ENCODE measurements at regions not wholly inside any gene's neighbourhood (a gene's known extent, or its start where the extent isn't known, plus 50 kb on each side); places are given as distances from the start of the nearest gene placed in this dataset.

GRCh38 chr16:73610605-73611156 lies 562.8 kb upstream of the ZFHX3 start:
- Mint-ChIP-seq H3K27ac (no peak overlapping the region), H3K27me3 (ENCODE audit: low read depth) (peaks cover 11% of the 10 kb centered on the region), H3K4me1 (peaks cover 28% of the 10 kb centered on the region), H3K9me3 (no peaks in the 10 kb centered on the region), H3K36me3 (ENCODE audit: low read depth) (no peaks in the 10 kb centered on the region), H3K4me3 (no peak overlapping the region)
- no peak for TF ChIP-seq CTCF (IDR thresholded peaks at IDR 0.05; ENCODE audit: unreplicated experiment in 3 of 3)

GRCh38 chr16:73610160-73610559 lies 562.2 kb upstream of the ZFHX3 start:
- Mint-ChIP-seq H3K36me3 (ENCODE audit: low read depth) (no peaks in the 10 kb centered on the region), H3K9me3 (peaks cover 3% of the 10 kb centered on the region), H3K27ac (no peak overlapping the region), H3K4me1 (peaks cover 26% of the 10 kb centered on the region), H3K27me3 (ENCODE audit: low read depth) (peaks cover 11% of the 10 kb centered on the region), H3K4me3 (no peak overlapping the region)
- TF ChIP-seq CTCF (IDR thresholded peaks at IDR 0.05; ENCODE audit: unreplicated experiment in 3 of 3): no peak

- Mint-ChIP-seq H3K27me3 (ENCODE audit: low read depth) (peaks cover 11% of the 10 kb centered on the region), H3K9me3 (peaks cover 3% of the 10 kb centered on the region), H3K4me3 (no peak overlapping the region), H3K27ac (no peak overlapping the region), H3K36me3 (ENCODE audit: low read depth) (no peaks in the 10 kb centered on the region), H3K4me1 (peaks cover 17% of the 10 kb centered on the region)
- TF ChIP-seq CTCF (IDR thresholded peaks at IDR 0.05; ENCODE audit: unreplicated experiment in 3 of 3): no peak
Measured at GRCh38 chr16:73608911-73609310, 561.0 kb upstream of the ZFHX3 start.

- peak overlapping the region in 1 of 3 experiments; percentile 26 for H3K27ac Mint-ChIP-seq
- H3K36me3 Mint-ChIP-seq (ENCODE audit: low read depth): no peaks in the 10 kb centered on the region
- H3K4me1 Mint-ChIP-seq: peaks cover 5% of the 10 kb centered on the region
- H3K9me3 Mint-ChIP-seq: peaks cover 3% of the 10 kb centered on the region
- TF ChIP-seq CTCF (IDR thresholded peaks at IDR 0.05; ENCODE audit: unreplicated experiment in 3 of 3): no peak
- H3K4me3 Mint-ChIP-seq: no peak overlapping the region
- peaks cover 6% of the 10 kb centered on the region for H3K27me3 Mint-ChIP-seq (ENCODE audit: low read depth)
Measured at GRCh38 chr16:73605309-73605708, 557.4 kb upstream of the ZFHX3 start.

GRCh38 chr16:73601911-73602310 lies 554.0 kb upstream of the ZFHX3 start:
- Mint-ChIP-seq H3K4me1 (peaks cover 5% of the 10 kb centered on the region), H3K9me3 (peaks cover 3% of the 10 kb centered on the region), H3K4me3 (no peak overlapping the region), H3K27me3 (ENCODE audit: low read depth) (no peaks in the 10 kb centered on the region), H3K36me3 (ENCODE audit: low read depth) (no peaks in the 10 kb centered on the region), H3K27ac (no peak overlapping the region)
- TF ChIP-seq CTCF (IDR thresholded peaks at IDR 0.05; ENCODE audit: unreplicated experiment in 3 of 3): no peak

GRCh38 chr16:73599870-73600269 lies 551.9 kb upstream of the ZFHX3 start:
- no peak overlapping the region for H3K27ac Mint-ChIP-seq
- H3K4me3 Mint-ChIP-seq: no peak overlapping the region
- no peaks in the 10 kb centered on the region for H3K9me3 Mint-ChIP-seq
- no peaks in the 10 kb centered on the region for H3K27me3 Mint-ChIP-seq (ENCODE audit: low read depth)
- no peaks in the 10 kb centered on the region for H3K4me1 Mint-ChIP-seq
- TF ChIP-seq CTCF (IDR thresholded peaks at IDR 0.05; ENCODE audit: unreplicated experiment in 3 of 3): no peak
- no peaks in the 10 kb centered on the region for H3K36me3 Mint-ChIP-seq (ENCODE audit: low read depth)

Measured in nephron (organoid).